ENCODE measurements at regions not wholly inside any gene's neighbourhood (a gene's known extent, or its start where the extent isn't known, plus 50 kb on each side); places are given as distances from the start of the nearest gene placed in this dataset.

DNA sequence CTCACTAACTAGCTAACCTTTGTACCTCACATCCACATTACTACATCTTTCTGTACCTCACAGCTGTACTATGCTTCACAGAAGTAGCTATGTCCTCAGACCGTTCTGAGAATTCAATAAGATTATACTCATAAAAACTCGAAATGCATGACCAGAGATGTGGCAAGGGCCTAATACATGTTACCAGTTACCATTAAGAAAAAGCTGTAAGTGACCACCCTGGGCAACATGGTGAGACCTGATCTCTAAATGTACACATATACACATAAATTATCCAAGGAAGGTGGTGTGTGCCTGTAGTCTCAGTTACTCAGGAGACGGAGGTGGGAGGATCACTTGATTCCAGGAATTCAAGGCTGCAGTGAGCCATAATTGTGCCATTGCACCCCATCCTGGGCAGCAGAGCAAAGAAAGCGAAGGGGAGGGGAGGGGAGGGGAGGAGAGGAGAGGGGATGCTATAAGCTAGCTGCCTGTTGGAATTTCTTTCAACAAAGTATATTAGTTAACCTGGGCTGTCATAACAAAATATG, 482.6 kb upstream of the ZNF717 start:
- H3K36me3 ChIP-seq (replicated peaks in 1 of 2; ENCODE audit: control insufficient read depth in 1 of 2, insufficient read depth in 2 of 2, low read length in 1 of 2) = no peaks in the 10 kb centered on the region
- no peaks in the 10 kb centered on the region for H3F3A ChIP-seq (replicated peaks; ENCODE audit: insufficient read depth)
- ChIA-PET POLR2A (no interaction called here), CTCF (interaction anchor here (0.6 to 1.4 kb wide), 2 partner anchors 318 to 975 kb away, joined by 3 to 5 read pairs; no protein-coding TSS in a partner anchor)
- no peaks in the 10 kb centered on the region for H3K27me3 ChIP-seq (ENCODE audit: insufficient read depth)
- no peak overlapping the region for H3K9ac ChIP-seq
- H3K79me2 ChIP-seq (ENCODE audit: insufficient read depth) = no peaks in the 10 kb centered on the region
- no peak overlapping the region for H3K27ac ChIP-seq (ENCODE audit: low read depth in 2 of 2, low read length in 1 of 2)
- no peaks in the 10 kb centered on the region for H3K4me1 ChIP-seq (ENCODE audit: control insufficient read depth in 1 of 2, insufficient read depth in 2 of 2, low read depth in 1 of 2, low read length in 1 of 2)
- no peak overlapping the region for H2AFZ ChIP-seq (ENCODE audit: low read depth)
- no peak overlapping the region for H3K4me2 ChIP-seq
- no peak overlapping the region for H3K4me3 ChIP-seq (ENCODE audit: low read depth in 2 of 2, low read length in 1 of 2)
- H3K9me2 ChIP-seq = no peaks in the 10 kb centered on the region
- TF ChIP-seq, protein P1, sequence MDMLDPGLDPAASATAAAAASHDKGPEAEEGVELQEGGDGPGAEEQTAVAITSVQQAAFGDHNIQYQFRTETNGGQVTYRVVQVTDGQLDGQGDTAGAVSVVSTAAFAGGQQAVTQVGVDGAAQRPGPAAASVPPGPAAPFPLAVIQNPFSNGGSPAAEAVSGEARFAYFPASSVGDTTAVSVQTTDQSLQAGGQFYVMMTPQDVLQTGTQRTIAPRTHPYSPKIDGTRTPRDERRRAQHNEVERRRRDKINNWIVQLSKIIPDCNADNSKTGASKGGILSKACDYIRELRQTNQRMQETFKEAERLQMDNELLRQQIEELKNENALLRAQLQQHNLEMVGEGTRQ (IDR thresholded peaks at IDR 0.05; ENCODE audit: borderline replicate concordance, low read depth, low read length) = no peak
- no peaks in the 10 kb centered on the region for H3K9me3 ChIP-seq
- WGBS (ENCODE audit: low lambda C conversion rate) = 36% methylated on average over 4 of the region's 4 CpGs
- no peaks in the 10 kb centered on the region for H4K20me1 ChIP-seq (ENCODE audit: insufficient read depth)
- DNase-seq = no peak

DNA sequence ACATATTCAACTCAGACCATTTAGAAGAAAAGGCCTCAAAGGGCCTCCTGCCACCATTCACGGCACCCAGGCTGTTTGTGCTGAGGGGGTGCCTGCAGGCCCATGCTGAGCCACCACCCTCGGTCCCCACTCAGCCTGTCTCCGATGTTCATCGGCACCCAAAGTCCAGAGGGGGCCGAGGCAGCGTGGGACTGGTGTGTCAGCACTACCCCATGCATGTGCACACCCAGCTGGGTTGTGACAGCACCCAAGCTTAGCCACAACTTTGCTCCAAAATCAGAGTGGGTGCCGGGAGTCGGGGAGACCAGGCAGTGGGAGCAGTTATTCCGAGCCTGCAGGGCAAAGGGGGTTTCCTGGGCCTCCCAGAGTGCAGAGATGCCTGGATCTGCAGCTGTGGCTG, 508.5 kb upstream of the ZNF717 start:
- no peak overlapping the region for H2AFZ ChIP-seq (ENCODE audit: low read depth)
- no peaks in the 10 kb centered on the region for H3K27me3 ChIP-seq (ENCODE audit: insufficient read depth)
- H3K9ac ChIP-seq = no peak overlapping the region
- POLR2A ChIA-PET = no interaction called here
- H3F3A ChIP-seq (replicated peaks; ENCODE audit: insufficient read depth) = no peaks in the 10 kb centered on the region
- DNase-seq = no peak
- no peak overlapping the region for H3K4me2 ChIP-seq
- H3K36me3 ChIP-seq (replicated peaks in 1 of 2; ENCODE audit: control insufficient read depth in 1 of 2, insufficient read depth in 2 of 2, low read length in 1 of 2) = no peaks in the 10 kb centered on the region
- TF ChIP-seq SIN3A (IDR thresholded peaks at IDR 0.05; ENCODE audit: borderline replicate concordance, low read depth, low read length) = no peak
- TF ChIP-seq, protein P2, sequence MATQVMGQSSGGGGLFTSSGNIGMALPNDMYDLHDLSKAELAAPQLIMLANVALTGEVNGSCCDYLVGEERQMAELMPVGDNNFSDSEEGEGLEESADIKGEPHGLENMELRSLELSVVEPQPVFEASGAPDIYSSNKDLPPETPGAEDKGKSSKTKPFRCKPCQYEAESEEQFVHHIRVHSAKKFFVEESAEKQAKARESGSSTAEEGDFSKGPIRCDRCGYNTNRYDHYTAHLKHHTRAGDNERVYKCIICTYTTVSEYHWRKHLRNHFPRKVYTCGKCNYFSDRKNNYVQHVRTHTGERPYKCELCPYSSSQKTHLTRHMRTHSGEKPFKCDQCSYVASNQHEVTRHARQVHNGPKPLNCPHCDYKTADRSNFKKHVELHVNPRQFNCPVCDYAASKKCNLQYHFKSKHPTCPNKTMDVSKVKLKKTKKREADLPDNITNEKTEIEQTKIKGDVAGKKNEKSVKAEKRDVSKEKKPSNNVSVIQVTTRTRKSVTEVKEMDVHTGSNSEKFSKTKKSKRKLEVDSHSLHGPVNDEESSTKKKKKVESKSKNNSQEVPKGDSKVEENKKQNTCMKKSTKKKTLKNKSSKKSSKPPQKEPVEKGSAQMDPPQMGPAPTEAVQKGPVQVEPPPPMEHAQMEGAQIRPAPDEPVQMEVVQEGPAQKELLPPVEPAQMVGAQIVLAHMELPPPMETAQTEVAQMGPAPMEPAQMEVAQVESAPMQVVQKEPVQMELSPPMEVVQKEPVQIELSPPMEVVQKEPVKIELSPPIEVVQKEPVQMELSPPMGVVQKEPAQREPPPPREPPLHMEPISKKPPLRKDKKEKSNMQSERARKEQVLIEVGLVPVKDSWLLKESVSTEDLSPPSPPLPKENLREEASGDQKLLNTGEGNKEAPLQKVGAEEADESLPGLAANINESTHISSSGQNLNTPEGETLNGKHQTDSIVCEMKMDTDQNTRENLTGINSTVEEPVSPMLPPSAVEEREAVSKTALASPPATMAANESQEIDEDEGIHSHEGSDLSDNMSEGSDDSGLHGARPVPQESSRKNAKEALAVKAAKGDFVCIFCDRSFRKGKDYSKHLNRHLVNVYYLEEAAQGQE (IDR thresholded peaks at IDR 0.05; ENCODE audit: low read depth, low read length) = no peak
- no peak for TF ChIP-seq POLR2AphosphoS5 (IDR thresholded peaks at IDR 0.05; ENCODE audit: low read depth, low read length)
- TF ChIP-seq GATA2 (CRISPR knock-in tag; IDR thresholded peaks at IDR 0.05) = no peak
- TF ChIP-seq, protein P3, sequence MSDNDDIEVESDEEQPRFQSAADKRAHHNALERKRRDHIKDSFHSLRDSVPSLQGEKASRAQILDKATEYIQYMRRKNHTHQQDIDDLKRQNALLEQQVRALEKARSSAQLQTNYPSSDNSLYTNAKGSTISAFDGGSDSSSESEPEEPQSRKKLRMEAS (IDR thresholded peaks at IDR 0.05; ENCODE audit: low read depth) = no peak
- no peak for TF ChIP-seq JUND (IDR thresholded peaks at IDR 0.05)
- TF ChIP-seq YY1 (IDR thresholded peaks at IDR 0.05; ENCODE audit: low read depth) = no peak
- no peak for TF ChIP-seq TEAD4 (IDR thresholded peaks at IDR 0.05; ENCODE audit: borderline replicate concordance, insufficient read depth)
- TF ChIP-seq, protein P4, sequence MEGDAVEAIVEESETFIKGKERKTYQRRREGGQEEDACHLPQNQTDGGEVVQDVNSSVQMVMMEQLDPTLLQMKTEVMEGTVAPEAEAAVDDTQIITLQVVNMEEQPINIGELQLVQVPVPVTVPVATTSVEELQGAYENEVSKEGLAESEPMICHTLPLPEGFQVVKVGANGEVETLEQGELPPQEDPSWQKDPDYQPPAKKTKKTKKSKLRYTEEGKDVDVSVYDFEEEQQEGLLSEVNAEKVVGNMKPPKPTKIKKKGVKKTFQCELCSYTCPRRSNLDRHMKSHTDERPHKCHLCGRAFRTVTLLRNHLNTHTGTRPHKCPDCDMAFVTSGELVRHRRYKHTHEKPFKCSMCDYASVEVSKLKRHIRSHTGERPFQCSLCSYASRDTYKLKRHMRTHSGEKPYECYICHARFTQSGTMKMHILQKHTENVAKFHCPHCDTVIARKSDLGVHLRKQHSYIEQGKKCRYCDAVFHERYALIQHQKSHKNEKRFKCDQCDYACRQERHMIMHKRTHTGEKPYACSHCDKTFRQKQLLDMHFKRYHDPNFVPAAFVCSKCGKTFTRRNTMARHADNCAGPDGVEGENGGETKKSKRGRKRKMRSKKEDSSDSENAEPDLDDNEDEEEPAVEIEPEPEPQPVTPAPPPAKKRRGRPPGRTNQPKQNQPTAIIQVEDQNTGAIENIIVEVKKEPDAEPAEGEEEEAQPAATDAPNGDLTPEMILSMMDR (IDR thresholded peaks at IDR 0.05) = no peak
- TF ChIP-seq RAD21 (IDR thresholded peaks at IDR 0.05; ENCODE audit: low read length) = no peak
- TF ChIP-seq EZH2phosphoT487 (IDR thresholded peaks at IDR 0.05; ENCODE audit: borderline replicate concordance, low read depth) = no peak
- no peak for TF ChIP-seq FOXJ3 (CRISPR knock-in tag; IDR thresholded peaks at IDR 0.05)
- TF ChIP-seq GABPA (IDR thresholded peaks at IDR 0.05; ENCODE audit: low read depth) = no peak
- no peak for TF ChIP-seq EP300 (IDR thresholded peaks at IDR 0.05; ENCODE audit: borderline replicate concordance in 1 of 2, low read depth in 1 of 2, low read length in 1 of 2)
- TF ChIP-seq, protein P5, sequence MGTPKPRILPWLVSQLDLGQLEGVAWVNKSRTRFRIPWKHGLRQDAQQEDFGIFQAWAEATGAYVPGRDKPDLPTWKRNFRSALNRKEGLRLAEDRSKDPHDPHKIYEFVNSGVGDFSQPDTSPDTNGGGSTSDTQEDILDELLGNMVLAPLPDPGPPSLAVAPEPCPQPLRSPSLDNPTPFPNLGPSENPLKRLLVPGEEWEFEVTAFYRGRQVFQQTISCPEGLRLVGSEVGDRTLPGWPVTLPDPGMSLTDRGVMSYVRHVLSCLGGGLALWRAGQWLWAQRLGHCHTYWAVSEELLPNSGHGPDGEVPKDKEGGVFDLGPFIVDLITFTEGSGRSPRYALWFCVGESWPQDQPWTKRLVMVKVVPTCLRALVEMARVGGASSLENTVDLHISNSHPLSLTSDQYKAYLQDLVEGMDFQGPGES (IDR thresholded peaks at IDR 0.05; ENCODE audit: low read depth, low read length) = no peak
- no peak for TF ChIP-seq MEF2A (IDR thresholded peaks at IDR 0.05; ENCODE audit: borderline replicate concordance, low read depth)
- WGBS (ENCODE audit: low lambda C conversion rate) = 51% methylated on average over 6 of the region's 9 CpGs
- no peaks in the 10 kb centered on the region for H4K20me1 ChIP-seq (ENCODE audit: insufficient read depth)
- H3K4me3 ChIP-seq (ENCODE audit: low read depth in 2 of 2, low read length in 1 of 2) = no peak overlapping the region
- no peaks in the 10 kb centered on the region for H3K4me1 ChIP-seq (ENCODE audit: control insufficient read depth in 1 of 2, insufficient read depth in 2 of 2, low read depth in 1 of 2, low read length in 1 of 2)
- no peaks in the 10 kb centered on the region for H3K9me2 ChIP-seq
- H3K9me3 ChIP-seq = no peaks in the 10 kb centered on the region
- CTCF ChIA-PET = no interaction called here
- H3K27ac ChIP-seq (ENCODE audit: low read depth in 2 of 2, low read length in 1 of 2) = no peak overlapping the region
- no peaks in the 10 kb centered on the region for H3K79me2 ChIP-seq (ENCODE audit: insufficient read depth)
